H1 (cell line): ENCODE measurements at regions not wholly inside any gene's neighbourhood (a gene's known extent, or its start where the extent isn't known, plus 50 kb on each side); places are given as distances from the start of the nearest gene placed in this dataset.

Experiments
- CTCF ChIP-seq, 3 experiments: IDR thresholded peaks; 1 replicate in 2 of 3; 2 replicates in 1 of 3; pipeline versions ENCODE4 v1.5.1 to v1.6.1; 2011; ENCODE audit warnings: low read length in 3 of 3, mild to moderate bottlenecking in 3 of 3, inconsistent platforms in 2 of 3, low read depth in 1 of 3, moderate library complexity in 1 of 3; ENCODE audit not compliant: insufficient read depth in 1 of 3; ENCODE audit errors: control extremely low read depth in 1 of 3
- POLR2AphosphoS5 ChIP-seq: IDR thresholded peaks from 2 replicates; pipeline ENCODE4 v1.6.1; 2011; ENCODE audit warnings: low read depth, low read length
- RFX5 ChIP-seq: IDR thresholded peaks from 2 replicates; pipeline ENCODE4 v1.6.1; 2011; ENCODE audit warnings: low read depth, low read length, improper control_type of control experiment, borderline replicate concordance

GRCh38 chr18:1468550-1468949, 563.9 kb downstream of the ADCYAP1 start:
- TF ChIP-seq POLR2AphosphoS5 (no peak), RFX5 (no peak), CTCF (IDR thresholded peaks at IDR 0.05; ENCODE audit: control extremely low read depth in 1 of 3, insufficient read depth in 1 of 3, low read depth in 1 of 3, low read length in 3 of 3) (no peak)
